UCSD-AML1 (cell line): ENCODE measurements at regions not wholly inside any gene's neighbourhood (a gene's known extent, or its start where the extent isn't known, plus 50 kb on each side); places are given as distances from the start of the nearest gene placed in this dataset.

Experiments
- DNase-seq: peaks from one replicate; lab custom pipeline; 2025; ENCODE audit not compliant: unreplicated experiment; lab: John Stamatoyannopoulos, UW

DNA sequence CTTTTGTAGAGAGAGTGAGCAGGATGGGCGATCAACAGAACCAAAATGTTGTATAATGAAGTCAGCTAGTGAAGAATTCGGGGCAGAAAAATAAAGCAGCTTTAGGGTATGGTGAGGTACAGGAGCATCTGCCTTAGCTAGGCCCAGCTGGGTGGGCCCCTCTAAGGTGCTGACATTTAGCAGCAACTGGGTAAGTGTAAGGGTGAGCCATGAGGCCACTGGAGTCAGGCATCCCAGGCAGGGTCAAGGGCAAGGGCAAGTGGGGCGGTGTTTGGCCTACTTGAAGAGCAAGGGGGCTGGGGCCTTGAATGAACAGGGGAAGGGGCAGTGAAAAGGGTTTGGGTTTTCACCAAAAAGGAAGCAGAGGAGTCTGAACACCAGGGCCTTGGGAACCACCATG, 583.6 kb downstream of the BCL11B start:
- no peak for DNase-seq

DNA sequence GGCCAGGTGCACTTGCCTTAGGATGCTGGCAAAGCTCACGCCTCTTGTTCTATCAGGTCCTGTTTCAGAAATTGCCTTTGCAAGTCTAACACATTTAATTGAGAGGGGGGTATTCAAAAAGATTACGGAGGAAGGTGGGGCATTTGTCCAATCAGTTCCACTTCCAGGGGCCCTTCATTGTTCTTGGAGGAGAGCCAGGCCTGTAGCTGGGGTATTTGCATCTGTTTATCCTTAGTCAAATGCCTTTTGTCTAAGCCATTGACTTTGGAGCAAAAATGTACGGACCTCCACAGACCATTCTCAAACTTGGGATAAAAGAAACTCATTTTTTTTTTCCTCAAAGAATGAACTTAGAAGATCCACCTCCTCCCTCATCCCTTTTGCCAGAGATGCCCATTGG, 582.0 kb downstream of the BCL11B start:
- no peak for DNase-seq

DNA sequence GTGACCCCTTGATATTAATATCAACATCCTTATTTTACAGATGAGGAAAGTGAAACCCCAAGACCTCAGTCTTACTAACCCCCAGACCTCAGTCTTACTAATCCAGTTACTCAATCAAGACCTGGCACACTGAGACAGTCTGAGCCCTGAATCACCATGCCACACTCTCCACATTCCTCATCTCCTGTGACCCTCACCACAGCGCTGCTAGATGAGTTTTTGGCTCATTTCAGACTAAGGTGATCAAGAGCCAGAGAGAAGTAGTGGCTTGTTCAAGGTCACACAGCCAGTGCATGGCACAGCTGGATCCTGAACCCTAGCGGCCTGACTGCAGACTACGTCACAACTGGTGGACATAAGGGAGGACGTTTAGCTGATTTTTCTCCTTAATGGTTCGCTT, 579.2 kb downstream of the BCL11B start:
- no peak for DNase-seq

DNA sequence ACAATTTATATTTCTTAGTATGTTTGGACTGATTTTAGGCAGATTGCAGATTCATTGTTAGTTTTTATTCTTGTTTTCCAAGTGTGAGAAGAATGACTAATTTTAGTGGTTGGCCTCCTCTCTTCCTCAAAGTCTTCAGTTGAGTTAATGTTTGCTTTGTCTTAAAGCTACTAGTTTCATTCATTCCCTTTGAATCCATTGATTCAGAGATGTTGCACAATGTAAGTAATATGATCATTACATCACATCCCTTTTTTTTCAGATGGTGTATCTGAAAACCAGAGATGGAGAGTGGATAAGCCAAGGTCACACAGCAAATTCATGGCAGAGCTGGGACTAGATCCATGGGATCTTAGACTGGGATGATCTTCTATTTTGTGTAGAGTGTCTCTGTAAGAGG, 577.5 kb downstream of the BCL11B start:
- no peak for DNase-seq

DNA sequence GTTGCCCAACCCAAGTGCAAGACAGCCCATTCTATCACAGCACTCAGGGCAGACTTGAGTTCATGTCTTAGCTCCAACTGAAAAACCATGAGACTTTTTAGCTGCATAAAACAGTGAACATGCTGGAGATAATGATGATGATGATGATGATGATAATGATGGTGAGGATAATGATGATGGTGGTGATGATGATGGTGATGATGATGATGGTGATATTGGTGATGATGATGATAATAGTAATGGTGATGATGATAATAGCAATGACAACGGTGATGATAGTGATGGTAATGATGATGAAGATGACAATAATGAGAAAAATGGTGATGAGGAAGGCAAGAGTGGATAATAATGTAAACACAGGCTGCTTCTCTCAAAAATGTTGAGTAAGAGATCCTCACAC, 576.2 kb downstream of the BCL11B start:
- DNase-seq: no peak

DNA sequence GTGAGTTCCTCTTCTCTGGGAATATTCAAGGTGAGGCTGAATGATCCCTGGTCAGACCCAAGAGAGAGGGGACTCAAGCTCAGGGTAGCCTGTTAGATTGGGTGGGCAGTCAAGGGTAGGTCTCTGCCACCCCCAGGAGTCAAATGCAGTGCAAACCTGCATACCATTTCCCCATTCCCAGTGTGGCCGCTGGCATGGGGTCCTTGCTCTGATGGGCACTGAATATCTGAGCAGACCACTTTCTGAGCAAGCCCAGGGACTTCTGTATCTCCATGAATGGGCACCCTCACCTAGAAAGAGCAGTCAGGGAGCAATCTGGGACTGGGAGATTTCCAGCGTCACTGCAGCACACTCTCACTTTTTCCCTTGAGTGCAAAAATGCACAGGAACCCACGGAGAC, 573.7 kb downstream of the BCL11B start:
- DNase-seq: no peak

DNA sequence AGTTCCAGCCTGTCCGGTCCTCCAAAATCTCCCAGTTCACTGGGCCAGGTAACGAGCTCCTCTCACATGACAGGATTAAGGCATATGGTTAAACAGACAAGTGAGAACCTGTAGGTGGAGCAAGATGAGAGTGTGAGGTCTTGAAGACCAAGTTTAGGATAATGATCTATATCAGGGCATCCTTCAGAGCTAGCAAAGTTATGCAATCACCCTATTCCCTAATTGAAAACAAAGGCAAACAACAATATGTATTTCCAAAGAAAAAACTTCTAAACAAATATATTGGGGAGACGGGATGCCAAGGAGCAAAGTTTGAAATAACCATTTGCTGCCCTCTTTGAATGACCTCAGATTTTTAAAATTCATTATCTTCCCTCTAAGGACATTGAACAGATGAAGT, 571.2 kb downstream of the BCL11B start:
- no peak for DNase-seq

DNA sequence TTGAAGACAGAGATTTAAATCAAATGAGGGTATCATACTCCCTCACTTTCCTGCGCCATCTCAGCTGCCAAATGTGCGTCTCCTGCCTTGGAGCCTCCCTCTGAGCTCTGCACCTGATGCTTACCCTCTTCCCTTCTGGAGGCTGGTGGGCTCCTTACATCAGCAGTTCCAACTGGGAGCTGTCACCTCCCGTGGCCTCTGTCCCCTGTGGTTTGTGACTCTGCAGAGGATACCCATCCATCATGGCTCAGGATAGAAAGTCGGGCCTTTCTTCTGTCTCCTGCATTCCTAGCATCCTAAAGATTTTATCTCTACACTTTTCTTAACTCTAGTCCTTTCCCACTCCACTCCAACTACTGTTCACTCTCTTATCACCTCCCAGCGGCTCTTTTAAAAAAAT, 570.6 kb downstream of the BCL11B start:
- no peak for DNase-seq

DNA sequence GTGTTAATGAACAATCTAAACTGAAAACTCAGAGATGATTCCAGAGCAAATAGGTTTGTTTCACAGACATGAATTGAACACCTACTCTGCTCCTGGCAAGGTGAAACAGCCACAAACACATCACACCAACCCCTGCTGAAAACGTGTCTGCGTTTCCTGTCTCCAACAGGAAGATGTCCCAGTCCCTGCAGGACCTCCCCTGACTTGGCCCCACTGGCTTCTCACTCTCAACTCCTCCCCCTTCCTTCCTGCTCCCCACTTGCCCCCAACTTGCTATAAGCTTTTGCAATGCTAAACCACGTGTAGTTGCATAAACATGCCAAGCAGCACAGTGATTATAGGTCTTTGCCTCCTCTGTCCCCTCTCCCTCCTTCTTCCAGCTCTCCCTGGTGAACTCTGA, 567.6 kb downstream of the BCL11B start:
- DNase-seq: no peak

DNA sequence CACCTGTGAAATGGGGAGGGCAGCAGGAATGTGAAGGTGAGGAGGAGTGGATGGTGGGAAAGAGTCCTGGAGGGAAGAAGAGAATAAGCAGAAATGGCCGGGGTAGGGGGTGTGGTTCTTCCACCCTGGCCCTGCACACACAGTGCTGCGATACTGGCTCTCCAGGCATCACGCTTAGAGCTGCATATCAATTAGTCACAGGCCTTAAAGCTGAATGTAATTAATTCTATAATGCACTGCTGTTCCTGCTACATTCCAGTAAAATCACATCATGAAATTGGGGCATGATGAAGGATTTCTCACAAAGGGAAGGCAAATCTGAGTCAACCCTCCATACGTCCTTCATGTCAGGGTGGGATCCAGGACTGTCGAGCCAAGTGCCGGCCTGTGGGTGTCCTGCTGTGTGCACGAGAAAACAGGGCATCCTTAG, 566.1 kb downstream of the BCL11B start:
- DNase-seq: no peak

DNA sequence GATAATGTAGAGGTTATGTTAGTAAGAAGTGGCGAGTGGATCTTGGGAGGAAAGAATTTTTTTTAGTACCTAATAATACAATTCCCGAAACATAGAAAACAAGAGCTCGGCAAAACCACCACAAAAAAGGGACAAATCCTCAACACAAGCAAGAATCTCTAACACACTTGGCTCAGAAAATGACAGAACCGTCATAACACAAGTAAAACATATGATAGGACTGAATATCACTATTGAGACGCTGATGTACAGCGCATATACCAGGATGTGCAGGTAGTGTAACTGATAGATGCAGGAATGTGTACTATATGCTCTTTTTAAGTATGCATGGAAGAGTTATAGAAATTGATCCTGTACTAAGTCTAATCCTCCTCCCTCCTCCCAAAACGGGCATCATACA, 564.5 kb downstream of the BCL11B start:
- no peak for DNase-seq

DNA sequence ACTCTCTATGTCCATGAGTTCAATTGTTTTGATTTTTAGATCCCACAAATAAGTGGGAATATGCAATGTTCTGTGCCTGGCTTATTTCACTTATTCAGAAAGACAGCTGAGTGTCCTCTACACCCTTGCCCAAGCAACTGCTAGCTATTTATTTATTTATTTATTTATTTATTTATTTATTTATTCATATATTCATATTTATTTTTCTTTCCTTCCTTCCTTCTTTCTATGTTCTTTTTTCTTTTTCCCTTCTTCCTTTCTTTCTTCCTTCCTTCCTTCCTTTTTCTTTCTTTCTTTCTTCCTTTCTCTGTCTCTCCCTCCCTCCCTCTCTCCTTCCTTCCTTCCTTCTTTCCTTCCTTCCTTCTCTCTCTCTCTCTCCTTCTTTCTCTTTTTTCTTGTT, 563.4 kb downstream of the BCL11B start:
- no peak for DNase-seq

DNA sequence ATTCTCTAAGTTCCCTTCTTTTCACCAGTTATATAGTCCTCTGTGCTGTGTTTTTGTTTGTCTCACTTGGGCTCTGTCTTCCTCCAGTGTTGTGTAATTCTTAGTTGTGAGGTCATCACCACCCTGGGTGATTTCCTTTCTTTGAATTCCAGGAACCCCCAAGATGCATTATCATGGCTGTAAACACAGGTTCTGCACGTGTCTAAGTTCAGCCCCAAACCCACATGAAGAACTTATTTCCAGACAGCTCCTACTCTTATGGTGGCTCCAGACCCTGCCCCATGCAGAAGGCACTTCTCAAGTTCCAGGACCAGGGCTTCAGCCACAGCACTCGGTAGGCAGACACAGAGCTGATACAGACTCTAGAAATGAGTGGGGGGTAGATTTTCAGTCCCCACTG, 560.5 kb downstream of the BCL11B start:
- no peak for DNase-seq

DNA sequence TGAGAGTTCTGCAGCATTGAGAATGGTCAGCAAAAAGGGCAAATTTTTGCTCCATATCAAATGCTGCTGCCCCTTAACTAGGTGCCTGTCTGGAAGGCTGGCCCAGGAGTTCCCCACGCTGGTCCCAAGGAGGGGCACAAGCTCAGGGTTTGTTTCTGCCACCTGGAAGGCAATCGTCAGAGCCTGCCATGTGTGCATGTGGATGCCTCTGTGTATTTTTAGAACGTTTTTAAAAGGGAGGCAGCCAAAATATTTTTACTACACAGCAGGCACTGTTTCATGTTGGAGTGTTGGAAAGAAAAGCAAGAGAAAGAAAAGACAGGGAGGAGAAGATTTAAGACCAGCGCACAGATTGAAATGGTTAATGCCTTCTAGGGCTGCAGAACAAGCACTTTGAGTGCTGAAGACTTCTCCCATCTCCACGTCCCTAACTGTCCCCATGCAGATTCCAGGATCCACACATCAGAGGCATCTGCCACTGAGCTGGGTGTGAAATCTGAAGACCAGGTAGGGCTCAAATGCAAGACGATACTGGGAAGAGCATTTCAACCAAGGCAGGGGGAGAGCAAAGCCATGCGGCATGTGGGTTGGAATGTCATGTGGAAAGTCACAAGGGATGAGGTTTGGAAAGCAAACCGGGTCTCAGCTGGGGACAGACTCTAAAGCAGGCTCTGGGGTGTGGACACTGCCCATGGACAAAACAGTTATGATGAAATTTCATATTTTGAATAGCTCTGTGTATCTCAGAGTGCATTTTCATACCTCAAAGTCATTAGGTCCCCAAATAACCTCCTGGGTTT, 557.2 kb downstream of the BCL11B start:
- no peak for DNase-seq

DNA sequence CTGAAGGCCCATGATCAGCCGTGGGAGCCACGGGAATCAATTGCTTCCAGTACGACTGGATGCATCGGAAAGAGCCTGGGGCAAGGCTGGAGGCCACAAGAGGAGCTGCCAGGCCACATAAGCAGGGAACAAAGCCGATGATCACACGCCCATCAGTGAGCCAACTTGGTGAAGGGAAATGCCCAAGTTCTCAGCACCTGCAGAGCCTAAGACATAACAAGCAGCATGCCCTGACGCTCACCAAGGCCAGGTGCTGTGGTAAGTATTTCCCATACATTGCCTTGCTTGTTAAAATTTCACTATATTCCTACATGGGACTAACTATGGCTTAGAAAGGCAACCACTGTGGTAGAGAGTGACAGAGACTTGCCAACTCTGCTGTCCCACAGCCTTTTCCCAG, 555.9 kb downstream of the BCL11B start:
- DNase-seq: no peak

DNA sequence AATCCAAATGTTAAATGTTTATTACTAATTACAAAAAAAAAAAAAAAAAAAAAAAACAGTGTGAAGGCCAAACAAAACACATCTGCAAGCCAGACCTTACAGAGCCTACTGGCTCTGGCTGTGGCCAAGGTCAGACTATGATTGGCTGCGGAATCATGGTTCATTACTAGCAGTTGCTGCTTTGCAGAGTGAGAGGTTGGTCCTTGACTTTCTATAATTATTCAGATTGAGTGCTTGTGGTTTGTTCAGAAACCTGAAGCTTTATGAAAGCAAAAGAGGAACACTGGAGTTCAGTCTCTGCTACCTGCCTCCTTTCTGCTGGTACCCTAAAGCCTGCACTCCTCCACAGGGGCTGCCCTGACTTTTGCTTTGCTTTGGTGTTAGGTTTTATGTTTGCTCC, 550.9 kb downstream of the BCL11B start:
- DNase-seq: no peak

DNA sequence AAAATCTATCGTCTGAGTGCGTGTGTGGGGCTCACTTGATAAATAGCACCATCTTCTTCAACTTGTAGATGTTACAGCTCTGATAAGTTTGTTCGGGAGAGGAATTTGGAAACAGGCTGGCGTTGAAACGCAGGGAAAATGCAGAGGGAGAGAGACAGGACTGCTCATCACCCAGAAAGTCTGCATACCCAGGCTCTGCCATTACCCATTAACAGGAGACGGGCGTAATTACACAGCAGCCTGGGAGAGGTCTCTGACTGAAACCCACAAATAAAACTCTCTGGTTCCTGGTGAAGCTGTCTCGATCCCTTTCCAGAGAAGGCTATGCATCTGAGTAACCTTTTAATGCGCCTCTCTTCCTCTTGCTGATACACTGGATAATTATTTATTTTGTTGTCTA, 547.3 kb downstream of the BCL11B start:
- no peak for DNase-seq

DNA sequence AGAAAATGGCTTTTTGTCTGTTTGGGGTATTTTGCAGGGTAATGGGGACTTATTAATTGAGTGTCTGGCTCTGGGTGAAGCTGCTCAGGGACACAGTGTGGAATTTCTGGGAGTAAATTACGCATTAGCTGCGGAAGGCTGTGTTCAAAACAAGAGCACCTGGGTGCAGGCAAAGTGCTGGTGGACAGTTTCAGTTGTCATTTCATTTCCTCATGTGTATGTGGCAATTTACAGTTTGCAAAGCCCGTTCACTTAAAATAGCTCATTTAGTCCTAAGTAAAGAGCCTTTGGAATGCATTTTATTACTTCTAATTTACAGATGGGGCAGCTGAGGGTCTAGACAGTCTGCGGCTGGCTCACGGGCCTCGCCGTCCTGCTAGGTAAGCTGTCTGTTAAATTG, 546.8 kb downstream of the BCL11B start:
- no peak for DNase-seq

DNA sequence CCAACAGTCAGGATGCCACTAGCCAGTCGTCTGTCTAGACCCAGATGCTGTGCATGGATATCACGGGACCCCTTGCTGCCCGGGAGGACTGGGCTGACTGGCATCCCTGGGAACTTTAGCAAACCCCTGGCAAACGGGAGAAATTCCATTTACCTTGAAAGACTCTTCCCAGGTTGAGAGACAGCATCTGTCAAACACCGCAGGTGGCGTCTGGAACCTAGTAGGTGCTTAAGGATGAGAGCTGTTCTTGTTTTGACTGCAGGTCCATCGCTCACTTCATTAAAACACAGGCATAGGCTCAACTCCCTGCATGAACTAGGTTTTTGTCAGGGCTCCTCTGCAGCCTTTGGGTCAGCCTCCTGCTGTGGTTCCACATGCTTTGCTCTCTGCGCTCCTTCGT, 546.3 kb downstream of the BCL11B start:
- no peak for DNase-seq

DNA sequence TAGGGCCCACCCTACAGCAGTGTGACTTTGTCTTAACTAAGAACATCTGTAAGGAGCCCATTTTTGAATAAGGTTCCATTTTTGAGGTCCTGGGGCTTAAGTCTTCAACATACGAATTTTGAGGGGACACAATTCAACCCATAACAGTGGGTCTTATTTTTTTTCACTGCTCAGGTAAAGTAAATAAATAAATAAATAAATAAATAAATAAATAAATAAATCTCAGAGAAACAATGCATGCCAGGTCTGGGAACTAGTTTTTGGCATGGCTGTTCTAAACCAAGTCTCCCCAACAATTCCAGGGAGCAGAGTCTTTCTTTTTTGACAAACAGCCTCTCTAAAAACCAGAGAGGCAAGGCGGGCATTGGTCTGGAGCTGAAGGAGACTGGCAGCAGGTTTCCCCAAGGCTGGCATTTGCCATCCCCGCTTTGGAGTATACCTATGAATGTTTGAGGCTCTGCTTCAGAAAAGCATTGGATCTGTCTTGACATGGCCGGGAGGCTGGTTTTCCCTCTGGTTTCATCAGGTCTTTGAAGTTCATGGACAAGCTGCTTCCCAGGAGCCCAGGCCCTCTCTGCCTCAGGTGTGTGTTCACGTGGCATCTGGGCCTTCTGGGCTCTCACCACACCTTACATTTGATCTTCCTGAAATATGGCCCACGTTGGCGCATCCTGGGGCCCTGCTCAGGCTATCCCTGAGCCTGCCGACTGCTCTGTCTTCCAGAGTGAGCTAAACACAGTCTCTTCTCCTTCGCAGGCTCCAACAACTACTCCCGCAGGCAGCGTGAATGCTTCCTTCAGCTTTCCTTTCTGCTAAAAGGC, 545.2 kb downstream of the BCL11B start:
- no peak for DNase-seq

DNA sequence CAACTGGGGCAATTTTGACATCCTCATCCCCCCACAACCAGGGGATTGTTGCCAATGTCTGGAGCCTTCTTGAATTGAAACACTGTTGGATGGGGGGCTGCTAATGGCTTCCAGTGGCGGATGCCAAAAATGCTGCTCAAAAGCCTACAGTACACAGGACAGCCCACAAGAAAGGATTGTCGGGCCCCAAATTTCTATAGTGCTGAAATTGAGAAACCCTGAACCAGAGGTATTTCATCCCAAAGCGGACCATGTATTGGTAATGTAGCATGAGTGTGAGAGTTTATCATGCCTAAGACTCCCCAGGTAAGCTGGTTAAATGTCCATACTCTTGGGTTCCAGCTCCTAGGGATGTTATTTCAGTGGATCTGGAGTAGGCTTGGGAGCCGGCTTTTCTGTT, 544.0 kb downstream of the BCL11B start:
- DNase-seq: no peak

DNA sequence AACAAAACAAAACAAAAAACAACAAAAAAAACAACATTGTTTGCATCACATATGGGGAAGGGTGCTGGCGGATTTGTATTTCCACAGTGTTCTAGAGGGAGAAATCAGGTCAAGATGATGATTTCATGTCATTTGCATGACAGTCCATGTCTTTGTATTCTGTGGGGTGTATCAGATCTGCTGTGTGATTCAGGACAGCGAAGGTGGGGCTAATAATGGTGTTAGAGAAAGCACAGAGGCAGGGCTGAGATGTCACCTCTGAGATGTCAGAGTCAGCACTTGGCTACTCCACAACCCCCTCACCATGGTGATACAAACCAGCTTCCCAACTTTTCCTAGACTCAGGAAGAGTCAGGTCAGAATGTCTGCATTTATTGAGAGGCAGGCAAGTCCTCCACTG, 543.2 kb downstream of the BCL11B start:
- DNase-seq: no peak

DNA sequence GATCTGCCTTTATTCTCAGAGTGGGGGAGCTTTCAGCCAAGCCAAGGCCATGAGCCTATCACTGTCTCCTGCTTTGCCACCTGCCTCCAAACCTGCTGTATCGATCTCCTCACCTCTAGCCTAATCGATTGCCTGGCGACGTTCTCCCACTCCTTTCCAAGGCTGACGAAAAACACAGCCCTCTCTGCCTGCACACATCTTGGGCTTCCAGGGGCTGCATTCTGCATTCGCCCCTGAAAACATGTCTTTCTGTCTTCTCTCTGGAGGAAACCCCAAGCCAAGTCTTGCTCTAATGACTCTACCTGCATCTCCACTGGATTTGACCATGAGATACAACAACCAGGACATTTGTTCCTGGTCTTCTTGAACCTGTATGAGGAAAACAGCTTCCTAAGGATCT, 540.7 kb downstream of the BCL11B start:
- no peak for DNase-seq
